GM21717 (cell line): ENCODE measurements at regions not wholly inside any gene's neighbourhood (a gene's known extent, or its start where the extent isn't known, plus 50 kb on each side); places are given as distances from the start of the nearest gene placed in this dataset.
"Not testable (repeated sequence)": the region's sequence is repeated elsewhere in the genome, so short reads cannot be mapped to it uniquely, and the experiment has no call there.

Source experiments
- ATAC-seq: cut with Tn5 transposase; IDR thresholded peaks from one replicate; pipeline ENCODE4 v1.9.1; 2021; ENCODE audit warnings: mild to moderate bottlenecking, moderate library complexity; ENCODE audit not compliant: unreplicated experiment

DNA sequence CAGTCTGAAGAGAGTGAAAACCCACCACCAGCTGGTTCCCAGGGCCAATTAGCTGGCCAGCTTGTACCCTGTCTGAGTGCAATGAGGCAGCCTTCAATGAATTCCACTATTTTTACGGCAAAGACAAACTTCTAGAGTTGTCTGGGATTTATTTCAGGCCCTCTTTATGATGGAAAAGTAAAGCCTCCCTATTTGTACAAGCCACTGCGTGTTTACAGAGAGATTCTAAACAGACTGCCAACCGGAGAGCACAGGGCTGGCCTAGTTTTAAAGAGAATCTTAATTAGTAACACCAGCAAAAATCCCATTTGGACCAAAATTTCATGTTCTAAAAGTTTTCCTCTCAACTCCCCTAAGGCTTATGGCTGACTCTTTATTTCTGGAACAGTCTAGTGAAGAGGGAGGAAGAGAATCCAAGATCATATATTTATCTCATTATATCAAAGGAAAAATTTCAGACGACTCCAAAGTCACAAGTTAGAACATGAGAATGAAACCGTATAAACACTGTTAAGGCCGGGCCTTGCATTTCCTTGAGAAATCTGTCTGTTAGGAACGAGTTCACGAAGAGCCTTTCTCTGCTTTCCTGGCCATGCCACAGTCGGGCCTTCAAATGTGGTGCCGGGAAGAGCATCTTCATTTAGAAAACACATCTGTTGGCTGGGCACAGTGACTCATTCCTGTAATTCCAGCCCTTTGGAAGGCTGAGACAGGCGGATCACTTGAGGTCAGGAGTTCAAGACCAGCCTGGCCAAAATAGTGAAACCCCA is 724.6 kb upstream of the NRP1 start:
- ATAC-seq: no peak

DNA sequence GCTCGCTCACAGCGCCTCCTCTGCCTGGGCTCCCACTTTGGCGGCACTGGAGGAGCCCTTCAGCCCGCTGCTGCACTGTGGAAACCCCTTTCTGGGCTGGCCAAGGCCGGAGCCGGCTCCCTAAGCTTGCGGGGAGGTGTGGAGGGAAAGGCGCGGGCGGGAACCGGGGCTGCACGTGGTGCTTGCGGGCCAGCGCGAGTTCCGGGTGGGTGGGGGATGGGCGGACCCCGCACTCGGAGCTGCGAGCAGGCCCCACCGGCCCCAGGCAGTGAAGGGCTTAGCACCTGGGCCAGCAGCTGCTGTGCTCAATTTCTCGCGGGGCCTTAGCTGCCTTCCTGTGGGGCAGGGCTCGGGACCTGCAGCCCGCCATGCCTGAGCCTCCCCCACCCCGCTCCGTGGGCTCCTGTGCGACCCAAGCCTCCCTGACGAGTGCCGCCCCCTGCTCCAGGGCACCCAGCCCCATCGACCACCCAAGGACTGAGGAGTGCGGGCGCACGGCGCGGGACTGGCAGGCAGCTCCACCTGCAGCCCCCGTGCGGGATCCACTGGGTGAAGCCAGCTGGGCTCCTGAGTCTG is 721.0 kb upstream of the NRP1 start:
- ATAC-seq: not testable (repeated sequence)

DNA sequence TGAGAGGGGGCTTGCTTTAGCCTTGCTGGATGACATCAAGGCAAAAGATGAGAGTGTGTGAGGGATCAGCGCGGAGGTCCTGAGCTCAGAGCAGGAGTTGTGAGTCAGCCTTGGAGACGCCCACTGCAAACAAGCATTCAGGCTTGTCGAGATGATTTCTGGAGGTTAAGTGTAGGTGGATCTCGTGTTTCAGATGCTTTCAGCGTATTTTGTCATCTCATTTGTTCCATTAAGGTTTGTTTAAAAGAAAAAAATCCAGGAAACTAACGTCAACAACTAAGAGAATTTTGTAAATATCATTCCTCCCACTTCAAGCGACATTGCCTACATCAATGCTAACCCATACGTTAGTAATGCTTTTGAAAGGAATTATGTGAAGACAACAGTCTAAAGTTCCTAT is 715.4 kb upstream of the NRP1 start:
- no peak for ATAC-seq

DNA sequence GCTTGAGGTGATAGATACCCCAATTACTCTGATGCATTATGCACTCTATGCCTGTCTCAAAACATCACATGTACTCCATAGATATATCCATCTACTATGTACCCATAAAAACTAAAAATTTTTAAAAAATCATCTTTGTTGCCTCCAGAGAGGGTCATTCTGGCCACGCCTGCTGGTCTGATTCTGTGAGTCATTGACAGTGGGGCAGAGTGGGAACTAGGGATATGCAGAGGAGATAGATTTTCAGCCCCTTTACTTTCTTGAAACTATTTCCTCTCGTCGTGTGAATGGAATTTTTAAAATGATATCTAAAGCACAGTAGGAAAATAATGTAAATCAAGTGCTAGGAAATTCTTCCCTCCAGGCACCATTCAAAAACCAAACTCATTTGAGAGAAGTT is 715.0 kb upstream of the NRP1 start:
- no peak for ATAC-seq

DNA sequence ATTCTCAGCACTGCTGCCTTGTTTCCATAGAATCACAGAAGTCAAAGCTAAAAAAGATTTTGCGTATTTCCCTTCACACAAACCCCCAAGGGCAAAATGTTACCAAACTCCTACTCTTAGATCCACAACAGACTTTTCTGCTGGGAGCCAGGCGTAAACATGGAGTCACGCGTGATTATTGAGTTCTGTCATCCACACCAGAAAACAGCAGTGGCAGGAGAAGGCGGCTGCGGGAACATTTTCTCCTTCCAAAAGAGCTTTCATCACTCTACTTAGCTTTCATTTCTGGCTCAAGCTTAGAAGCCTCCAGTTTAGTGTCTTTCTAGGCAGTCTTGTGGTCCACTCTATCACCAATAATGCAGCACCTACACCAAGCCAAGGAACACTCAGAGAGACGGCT is 712.9 kb upstream of the NRP1 start:
- ATAC-seq: no peak

DNA sequence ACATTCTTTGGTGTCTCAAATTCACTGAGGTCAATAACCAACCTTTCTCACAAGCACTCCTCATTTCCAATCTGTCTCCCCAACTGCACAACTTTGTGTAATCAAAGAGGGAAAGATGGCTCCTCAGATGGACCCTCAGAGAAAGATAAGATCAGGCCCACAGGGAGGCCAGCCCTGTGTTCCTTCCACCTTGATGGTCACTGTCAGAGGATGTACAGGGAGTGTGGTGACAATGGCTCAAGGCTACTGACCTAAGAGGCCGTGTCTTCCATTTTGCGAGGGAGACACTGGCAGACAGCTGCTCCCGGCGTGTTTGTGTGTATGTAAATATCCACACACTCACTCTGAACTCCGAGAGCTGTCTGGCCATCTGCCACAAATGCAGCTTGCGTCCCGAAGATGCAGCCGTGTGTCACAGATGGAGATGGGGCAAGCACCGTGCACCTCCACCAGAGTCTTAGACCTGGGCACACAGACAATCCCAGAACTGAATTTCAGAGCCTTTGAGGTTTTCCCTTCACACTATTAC is 712.1 kb upstream of the NRP1 start:
- ATAC-seq: no peak

DNA sequence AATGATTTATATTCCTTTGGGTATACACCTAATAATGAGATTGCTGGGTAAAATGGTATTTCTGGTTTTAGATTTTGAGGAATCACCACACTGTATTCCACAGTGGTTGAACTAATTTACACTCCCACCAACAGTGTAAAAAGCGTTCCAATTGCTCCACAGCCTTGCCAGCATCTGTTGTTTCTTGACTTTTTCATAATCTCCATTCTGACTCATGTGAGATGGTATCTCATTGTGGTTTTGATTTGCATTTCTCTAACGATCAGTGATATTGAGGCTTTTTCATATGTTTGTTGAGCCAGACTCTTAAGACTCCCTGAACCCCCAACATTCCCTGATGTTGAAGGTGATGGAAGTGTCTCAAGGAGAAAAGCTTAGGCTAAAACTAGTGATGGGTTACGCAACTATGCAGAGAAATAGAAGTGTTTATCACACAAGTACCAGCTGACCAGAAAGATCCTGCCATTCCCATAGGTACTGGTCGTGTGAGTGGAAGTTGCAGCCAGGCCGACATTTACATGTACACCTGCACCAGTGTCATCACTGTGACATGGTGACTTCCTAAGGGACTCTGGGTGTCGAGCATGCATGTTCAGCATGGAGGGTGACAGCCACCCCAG is 711.2 kb upstream of the NRP1 start:
- no peak for ATAC-seq

DNA sequence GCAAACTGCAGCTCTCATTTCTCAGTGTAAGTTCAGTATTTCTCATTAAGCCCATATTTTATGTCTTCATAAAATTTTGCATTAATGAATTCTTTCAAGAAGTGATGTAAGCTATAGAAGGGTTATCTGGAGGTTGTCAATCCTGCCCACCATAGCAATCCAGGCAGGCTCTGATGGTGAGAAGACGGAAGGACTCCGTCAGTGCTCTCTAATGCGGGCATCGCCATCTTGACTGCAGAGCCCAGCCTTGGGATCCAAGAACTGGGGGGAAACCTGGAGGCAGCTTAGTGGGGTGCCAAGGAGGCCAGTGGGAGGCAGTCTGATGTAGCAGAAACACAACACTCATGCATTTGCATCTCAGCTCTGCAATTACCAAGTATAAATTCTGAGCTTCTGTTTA is 707.4 kb upstream of the NRP1 start:
- no peak for ATAC-seq

DNA sequence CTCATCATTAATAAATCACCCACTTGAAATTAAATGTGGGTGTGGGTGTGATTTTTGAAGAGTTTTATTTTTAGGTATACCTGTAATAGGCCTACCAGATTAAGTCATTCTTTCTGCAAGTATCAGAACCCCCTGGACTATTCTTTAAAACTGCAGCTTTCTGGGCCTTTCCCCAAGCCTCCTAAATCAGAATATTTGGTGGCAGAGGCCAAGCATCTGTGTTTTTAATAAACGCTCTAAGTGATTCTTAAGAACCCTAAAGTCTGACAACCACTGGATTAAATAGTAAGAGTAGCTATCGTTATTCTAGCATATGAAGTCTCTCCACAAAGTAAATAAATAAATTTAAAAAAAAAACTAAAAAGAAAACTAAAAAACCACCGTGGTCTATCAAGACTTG is 703.0 kb upstream of the NRP1 start:
- no peak for ATAC-seq

DNA sequence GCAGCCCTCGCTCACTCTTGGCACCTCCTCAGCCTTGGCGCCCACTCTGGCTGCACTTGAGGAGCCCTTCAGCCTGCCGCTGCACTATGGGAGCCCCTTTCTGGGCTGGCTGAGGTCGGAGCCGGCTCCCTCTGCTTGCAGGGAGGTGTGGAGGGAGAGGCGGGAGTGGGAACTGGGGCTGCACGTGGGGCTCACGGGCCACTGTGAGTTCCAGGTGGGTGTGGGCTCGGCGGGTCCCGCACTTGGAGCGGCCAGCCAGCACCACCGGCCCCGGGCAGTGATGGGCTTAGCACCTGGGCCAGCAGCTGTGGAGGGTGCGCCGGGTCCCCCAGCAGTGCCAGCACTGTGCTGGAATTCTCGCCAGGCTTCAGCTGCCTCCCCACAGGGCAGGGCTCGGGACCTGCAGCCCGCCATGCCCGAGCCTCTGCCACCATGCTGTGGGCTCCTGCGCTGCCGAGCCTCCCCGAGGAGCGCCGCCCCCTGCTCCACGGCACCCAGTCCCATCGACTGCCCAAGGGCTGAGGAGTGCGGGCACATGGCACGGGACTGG is 700.8 kb upstream of the NRP1 start:
- ATAC-seq: not testable (repeated sequence)

DNA sequence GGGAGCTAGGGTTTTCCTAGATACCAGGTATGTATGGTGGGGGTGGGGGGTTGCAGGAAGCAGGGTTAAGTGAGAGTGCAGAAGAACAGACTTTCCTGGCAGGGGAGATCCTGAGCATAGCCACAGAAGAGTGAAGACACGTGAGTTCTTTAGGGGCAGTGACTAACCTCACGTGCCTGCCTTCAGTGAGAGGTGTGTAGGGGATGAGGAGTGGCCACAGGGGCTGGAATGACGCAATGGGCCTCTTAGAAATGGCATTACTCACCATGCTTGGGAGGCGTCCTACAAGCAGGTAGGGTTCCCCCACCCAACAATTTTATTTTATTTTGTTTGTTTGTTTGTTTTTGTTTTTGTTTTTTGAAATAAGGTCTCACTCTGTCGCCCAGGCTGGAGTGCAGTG is 698.6 kb upstream of the NRP1 start:
- no peak for ATAC-seq

DNA sequence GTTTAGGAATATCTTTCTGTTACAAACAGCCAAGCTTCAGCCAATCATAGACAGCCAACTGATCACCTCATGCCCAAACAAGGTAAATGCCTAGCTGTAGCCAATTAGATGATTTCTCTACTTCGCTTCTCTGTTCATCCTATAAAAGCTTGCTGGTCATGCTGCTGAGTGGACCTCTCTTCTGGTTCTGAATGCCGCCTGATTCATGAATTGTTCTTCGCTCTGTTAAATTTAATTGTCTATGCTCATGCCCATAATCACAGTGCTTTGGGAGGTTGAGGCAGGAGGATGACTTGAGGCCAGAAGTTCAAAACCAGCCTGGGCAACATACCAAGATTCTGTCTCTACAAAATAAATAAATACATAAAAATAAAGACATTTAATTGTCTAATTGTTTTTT is 698.1 kb upstream of the NRP1 start:
- no peak for ATAC-seq

DNA sequence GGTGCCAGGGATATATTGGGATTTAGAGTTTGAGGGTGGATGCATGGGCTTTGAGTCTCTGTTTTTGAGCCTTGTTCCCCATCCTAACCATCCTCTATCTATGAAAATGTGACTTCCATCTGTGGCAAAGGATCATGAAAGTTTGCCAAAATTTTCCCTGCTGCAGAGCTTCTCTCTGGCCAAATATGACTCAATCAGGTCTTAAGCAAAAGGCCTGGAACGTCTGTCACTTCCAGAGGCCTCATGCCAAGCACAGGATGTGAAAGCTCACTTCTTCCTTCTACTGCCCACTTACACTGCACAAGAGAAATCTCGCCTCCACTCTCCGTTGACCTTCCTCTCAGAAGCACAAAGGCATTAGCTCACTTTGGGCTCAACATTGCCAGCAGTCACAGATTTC is 696.9 kb upstream of the NRP1 start:
- no peak for ATAC-seq

DNA sequence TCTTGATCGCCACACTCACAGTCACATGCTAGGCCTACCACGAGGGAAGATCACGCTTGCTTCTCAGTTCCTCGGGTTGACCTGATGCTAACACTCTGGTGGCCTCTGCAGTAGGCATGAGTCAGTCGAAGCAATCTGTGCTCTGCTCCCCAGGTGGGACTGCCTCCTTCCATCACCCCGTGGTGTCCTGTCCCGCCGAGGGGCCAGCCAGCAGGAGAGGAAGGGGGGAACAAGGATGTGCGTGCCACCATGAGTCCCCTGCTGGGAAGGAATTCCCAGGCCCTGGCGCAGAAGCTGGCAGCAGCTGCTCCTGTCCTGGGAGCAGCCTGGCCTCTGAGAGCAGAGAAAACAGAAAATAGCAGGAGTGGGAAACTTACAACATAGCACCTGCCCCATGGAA is 695.0 kb upstream of the NRP1 start:
- ATAC-seq: no peak

DNA sequence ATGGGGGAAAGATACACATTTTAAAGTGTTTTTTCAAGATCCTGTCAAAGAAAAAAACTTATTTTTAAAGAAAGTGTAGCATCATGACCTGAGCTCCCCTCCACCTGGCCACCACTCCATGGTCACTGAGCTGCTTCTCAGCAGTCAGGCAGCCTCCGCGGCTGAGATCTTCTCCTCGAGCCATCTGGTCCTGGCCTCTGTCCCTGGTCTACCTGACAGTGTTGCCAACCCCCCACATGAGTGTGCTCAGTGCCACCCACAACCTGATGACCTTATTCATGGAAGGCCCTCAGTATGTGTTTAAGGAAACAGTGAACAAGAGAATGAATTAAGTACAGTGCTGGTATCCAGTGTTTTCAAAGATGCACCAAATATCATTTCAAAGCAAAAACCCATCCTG is 694.5 kb upstream of the NRP1 start:
- ATAC-seq: no peak

DNA sequence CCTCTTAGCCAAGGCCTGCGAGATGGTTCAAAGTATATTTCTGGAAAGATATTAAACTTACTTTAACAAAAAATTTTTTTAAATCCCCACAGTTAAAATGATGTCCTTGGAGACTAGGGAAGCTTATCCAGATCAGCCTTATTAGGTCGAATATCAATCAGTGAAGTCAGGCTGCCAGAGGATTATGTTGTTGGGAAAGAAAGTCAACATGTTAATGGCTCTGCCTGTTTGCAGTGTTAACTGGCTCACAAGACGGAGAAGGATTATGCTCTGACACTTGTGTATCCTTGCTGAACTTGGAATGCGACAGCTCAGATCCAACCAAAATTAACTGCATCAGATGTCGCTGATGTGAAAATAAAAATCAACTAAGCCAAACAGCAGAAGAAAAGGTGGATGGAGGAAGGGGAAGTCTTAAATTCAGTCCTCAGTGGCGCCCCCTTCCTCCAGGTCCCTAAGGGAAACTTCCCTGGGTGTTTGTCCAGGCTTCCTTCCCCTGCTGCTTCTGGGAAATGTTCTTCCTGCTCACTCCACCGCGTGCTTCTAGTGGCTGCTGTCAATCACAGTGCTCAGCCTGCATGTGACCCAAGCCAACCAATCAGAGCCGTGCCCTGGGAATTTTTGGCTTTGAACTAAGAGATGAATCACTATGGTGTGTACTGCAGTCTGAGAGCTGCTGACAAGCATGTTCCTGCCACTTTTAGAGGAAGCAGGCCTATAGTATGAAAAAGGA is 690.4 kb upstream of the NRP1 start:
- ATAC-seq: no peak

DNA sequence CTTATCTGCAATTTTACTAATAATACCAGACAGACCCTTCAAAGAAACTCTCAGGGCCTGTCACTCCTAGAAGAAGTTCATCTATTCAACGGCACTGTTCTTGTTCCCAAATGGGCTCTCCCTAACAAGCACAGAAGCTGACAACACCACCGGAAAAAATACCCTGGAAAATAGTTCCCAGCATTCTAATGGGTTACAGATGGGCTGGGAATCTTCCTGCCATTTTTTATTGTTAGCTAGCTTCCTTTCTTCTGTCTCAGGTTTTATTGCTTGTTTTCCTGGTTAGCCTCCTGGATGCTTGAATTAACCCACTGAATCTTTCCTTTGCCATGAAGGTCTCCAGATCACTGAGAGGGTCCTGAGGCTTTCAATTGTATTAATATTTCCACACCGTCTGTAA is 689.8 kb upstream of the NRP1 start:
- no peak for ATAC-seq

DNA sequence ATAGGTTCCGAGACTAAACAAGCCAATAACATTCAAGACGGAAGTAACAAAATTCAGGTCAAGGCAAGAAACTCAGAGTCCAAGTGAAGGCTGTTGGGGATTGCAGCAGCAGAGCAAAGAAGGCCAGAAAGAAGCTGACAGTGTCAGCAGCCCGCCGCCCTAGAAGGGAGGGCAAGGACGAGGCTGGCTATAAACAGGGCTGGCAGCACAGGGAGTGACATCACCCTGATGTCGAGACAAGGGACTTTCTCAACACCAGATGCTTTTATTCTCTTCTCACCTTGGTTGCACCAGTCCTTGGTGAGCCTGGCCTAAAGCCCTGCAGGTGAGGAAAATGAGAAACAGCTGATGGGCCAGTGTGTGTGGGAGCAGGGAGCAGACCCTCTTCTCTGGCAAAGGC is 687.7 kb upstream of the NRP1 start:
- no peak for ATAC-seq

DNA sequence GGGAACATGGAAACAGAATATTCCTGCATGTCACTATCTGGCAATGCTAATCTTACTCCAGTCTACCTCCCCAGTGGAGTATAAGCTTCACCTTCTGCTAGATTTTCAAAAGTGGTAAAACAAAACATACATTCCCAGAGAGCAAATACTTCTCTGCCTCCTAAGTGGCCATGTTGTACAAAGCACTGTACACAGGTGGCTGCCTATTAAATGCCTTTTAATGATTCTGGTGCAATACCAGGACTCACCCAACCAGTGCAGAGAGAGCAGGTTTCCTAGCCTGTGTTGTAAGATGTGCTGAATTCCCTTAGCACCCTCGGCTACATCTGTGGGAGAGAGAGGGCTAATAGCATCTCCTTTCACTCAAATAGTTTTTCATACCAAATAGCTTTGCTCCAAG is 684.3 kb upstream of the NRP1 start:
- no peak for ATAC-seq

DNA sequence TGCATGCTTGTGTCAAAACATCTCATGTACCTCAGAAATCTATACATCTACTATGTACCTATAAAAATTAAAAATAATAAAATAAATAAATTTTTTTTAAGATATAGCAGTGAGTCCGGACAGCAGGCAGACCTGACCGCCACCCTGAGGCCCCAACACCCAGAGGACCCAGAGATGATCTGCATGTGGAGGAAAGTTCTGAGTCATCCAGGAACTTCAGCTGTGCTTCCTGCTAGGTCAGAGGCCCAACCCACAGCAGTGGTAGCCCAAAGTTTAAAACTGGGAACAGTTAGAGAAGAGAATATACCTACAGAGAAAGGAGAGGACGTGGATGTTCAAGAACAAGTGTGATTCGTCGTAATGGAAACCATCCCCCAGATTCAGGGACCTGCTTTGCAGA is 683.7 kb upstream of the NRP1 start:
- ATAC-seq: no peak

DNA sequence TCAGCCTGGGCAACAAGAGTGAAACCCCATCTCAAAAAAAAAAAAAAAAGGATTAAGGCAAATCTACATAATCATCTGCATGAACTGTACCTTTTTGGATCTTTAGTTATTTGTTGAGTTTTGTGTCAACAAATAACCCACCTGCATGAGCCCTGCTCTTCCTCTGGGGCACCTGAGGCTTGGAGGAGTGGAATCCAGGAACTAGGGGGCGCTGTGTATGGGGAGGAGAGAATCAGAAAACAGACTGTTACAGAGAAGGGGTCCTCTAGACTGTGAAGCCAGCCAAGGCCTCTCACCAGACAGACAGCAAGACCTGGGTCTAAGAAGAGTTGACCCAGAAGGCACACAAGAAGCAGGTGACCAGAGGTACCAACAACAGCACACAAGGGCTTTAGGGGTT is 682.8 kb upstream of the NRP1 start:
- ATAC-seq: no peak
